ENCODE measurements at regions not wholly inside any gene's neighbourhood (a gene's known extent, or its start where the extent isn't known, plus 50 kb on each side); places are given as distances from the start of the nearest gene placed in this dataset.
"Not testable (repeated sequence)": the region's sequence is repeated elsewhere in the genome, so short reads cannot be mapped to it uniquely, and the experiment has no call there.

- DNase-seq (ENCODE audit: low read depth), result no peak
These were observed 71.4 kb downstream of the TLR4 start for GRCh38 chr9:117775591-117775990.

- no peak for DNase-seq (ENCODE audit: low read depth)
These were observed 73.6 kb downstream of the TLR4 start for GRCh38 chr9:117777823-117778222.

GRCh38 chr9:117779760-117780159, 75.6 kb downstream of the TLR4 start:
- no peak for DNase-seq (ENCODE audit: low read depth)

- peak; percentile 23 for DNase-seq (ENCODE audit: low read depth)
These were observed 79.0 kb downstream of the TLR4 start for GRCh38 chr9:117782931-117783788.

GRCh38 chr9:117783828-117784227, 79.6 kb downstream of the TLR4 start:
- peak; percentile 3 for DNase-seq (ENCODE audit: low read depth)

- DNase-seq (ENCODE audit: low read depth), result no peak
These were observed 80.8 kb downstream of the TLR4 start for GRCh38 chr9:117784996-117785395.

GRCh38 chr9:117787746-117788145, 83.5 kb downstream of the TLR4 start:
- no peak for DNase-seq (ENCODE audit: low read depth)

GRCh38 chr9:117795271-117795670, 91.1 kb downstream of the TLR4 start:
- DNase-seq (ENCODE audit: low read depth), result no peak

- no peak for DNase-seq (ENCODE audit: low read depth)
These were observed 92.5 kb downstream of the TLR4 start for GRCh38 chr9:117796681-117797080.

- no peak for DNase-seq (ENCODE audit: low read depth)
These were observed 96.2 kb downstream of the TLR4 start for GRCh38 chr9:117800389-117800788.

- DNase-seq (ENCODE audit: low read depth), result no peak
These were observed 105.5 kb downstream of the TLR4 start for GRCh38 chr9:117809751-117810150.

GRCh38 chr9:117815315-117815714, 111.1 kb downstream of the TLR4 start:
- no peak for DNase-seq (ENCODE audit: low read depth)

- DNase-seq (ENCODE audit: low read depth), result no peak
These were observed 111.7 kb downstream of the TLR4 start for GRCh38 chr9:117815948-117816347.

- DNase-seq (ENCODE audit: low read depth), result no peak
These were observed 117.8 kb downstream of the TLR4 start for GRCh38 chr9:117821954-117822353.

GRCh38 chr9:117823576-117823975, 119.4 kb downstream of the TLR4 start:
- DNase-seq (ENCODE audit: low read depth), result no peak

- DNase-seq (ENCODE audit: low read depth), result peak; percentile 12
These were observed 121.6 kb downstream of the TLR4 start for GRCh38 chr9:117825609-117826347.

- no peak for DNase-seq (ENCODE audit: low read depth)
These were observed 122.6 kb downstream of the TLR4 start for GRCh38 chr9:117826837-117827236.

GRCh38 chr9:117827456-117827855, 123.3 kb downstream of the TLR4 start:
- no peak for DNase-seq (ENCODE audit: low read depth)

GRCh38 chr9:117828466-117828865, 124.3 kb downstream of the TLR4 start:
- DNase-seq (ENCODE audit: low read depth), result no peak

GRCh38 chr9:117835798-117836197, 131.6 kb downstream of the TLR4 start:
- DNase-seq (ENCODE audit: low read depth), result no peak

GRCh38 chr9:117839862-117840261, 135.7 kb downstream of the TLR4 start:
- DNase-seq (ENCODE audit: low read depth), result no peak

GRCh38 chr9:117851836-117852461, 147.7 kb downstream of the TLR4 start:
- not testable (repeated sequence) for DNase-seq (ENCODE audit: low read depth)

GRCh38 chr9:117858561-117858960, 154.4 kb downstream of the TLR4 start:
- DNase-seq (ENCODE audit: low read depth), result no peak

Data from stimulated activated CD4-positive, alpha-beta T cell treated with anti-CD3 and anti-CD28 coated beads, Interleukin-2, amount 100 ng/mL, for 4 hours (primary cell).